ES-I3 (cell line): ENCODE measurements at regions not wholly inside any gene's neighbourhood (a gene's known extent, or its start where the extent isn't known, plus 50 kb on each side); places are given as distances from the start of the nearest gene placed in this dataset.
A peak's percentile ranks its signal among the peaks of the same experiment; 100 is the strongest.

Experiments used
- H3K36me3 ChIP-seq: 2 replicates; pipeline ENCODE4 v1.6.1; 2013; ENCODE audit warnings: mild to moderate bottlenecking, low read length, control low read depth, moderate library complexity; ENCODE audit not compliant: insufficient read depth
- H3K4me1 ChIP-seq: 2 replicates; pipeline ENCODE4 v1.6.1; 2013; ENCODE audit warnings: mild to moderate bottlenecking, control low read depth, low read length; ENCODE audit not compliant: insufficient read depth
- H3K9ac ChIP-seq: 2 replicates; pipeline ENCODE4 v1.6.1; 2013; ENCODE audit warnings: low read depth, mild to moderate bottlenecking, low read length, moderate library complexity
- H3K9me3 ChIP-seq: 2 replicates; pipeline ENCODE4 v1.6.1; 2013; ENCODE audit warnings: mild to moderate bottlenecking, low read length, moderate library complexity; ENCODE audit not compliant: control insufficient read depth, insufficient read depth

- H3K9ac ChIP-seq: no peak overlapping the region
- no peaks in the 10 kb centered on the region for H3K9me3 ChIP-seq
- H3K36me3 ChIP-seq: no peaks in the 10 kb centered on the region
- peaks cover 8% of the 10 kb centered on the region; the same call in 1 of the 2 replicates for H3K4me1 ChIP-seq
These were observed 68.5 kb upstream of the BTN3A2 start for GRCh38 chr6:26296556-26296856.

GRCh38 chr6:26296857-26297648, 67.9 kb upstream of the BTN3A2 start:
- Histone ChIP-seq H3K9me3 (no peaks in the 10 kb centered on the region), H3K36me3 (no peaks in the 10 kb centered on the region), H3K4me1 (peaks cover 8% of the 10 kb centered on the region; the same call in 1 of the 2 replicates), H3K9ac (no peak overlapping the region)

GRCh38 chr6:26299286-26300042, 65.5 kb upstream of the BTN3A2 start:
- Histone ChIP-seq H3K9me3 (no peaks in the 10 kb centered on the region), H3K36me3 (no peaks in the 10 kb centered on the region), H3K9ac (peak overlapping the region; percentile 46), H3K4me1 (0 out of 2 replicates have a peak, but pooled peaks cover 4% of the 10 kb centered on the region)

DNA sequence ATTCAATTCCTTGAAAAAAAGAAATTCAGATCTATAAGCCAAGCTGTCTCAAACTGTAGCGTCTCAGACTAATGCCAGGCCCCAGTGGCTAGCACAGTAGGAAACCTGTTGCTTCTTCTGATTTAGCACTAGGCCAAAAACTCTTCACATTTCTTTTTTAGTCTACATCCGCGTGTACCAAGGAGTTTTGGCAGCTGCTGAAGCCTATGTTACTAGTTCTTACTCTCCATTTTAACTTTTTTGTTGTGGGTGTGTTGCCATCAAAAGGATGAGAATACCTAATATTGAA, 65.0 kb upstream of the BTN3A2 start:
- Histone ChIP-seq H3K4me1 (0 out of 2 replicates have a peak, but pooled peaks cover 4% of the 10 kb centered on the region), H3K36me3 (no peaks in the 10 kb centered on the region), H3K9me3 (no peaks in the 10 kb centered on the region), H3K9ac (peak overlapping the region; percentile 41; the same call in 1 of the 2 replicates)

- 0 out of 2 replicates have a peak, but pooled peaks cover 4% of the 10 kb centered on the region for H3K4me1 ChIP-seq
- H3K9ac ChIP-seq: no peak overlapping the region
- no peaks in the 10 kb centered on the region for H3K36me3 ChIP-seq
- H3K9me3 ChIP-seq: no peaks in the 10 kb centered on the region
These were observed 64.6 kb upstream of the BTN3A2 start for GRCh38 chr6:26300359-26300758.

DNA sequence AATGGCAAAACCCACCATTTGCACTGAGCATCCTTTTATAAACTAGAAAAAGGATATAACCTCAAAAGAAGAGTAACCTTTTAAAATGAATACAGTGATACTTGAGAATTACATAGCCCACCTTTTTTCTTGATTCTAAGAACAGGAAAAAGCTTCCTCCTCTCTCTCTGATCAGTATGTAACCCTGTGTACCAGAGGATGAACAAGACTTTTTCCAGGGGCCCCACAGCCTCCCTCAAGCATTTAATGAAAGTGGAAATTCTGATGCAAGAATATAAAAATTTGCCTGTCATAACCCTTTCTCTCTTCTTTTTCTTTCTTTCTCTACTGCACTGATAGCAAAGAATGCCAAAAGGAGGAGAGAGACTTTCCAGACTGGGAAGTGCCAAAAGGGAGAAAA, 64.2 kb upstream of the BTN3A2 start:
- no peaks in the 10 kb centered on the region for H3K36me3 ChIP-seq
- H3K9me3 ChIP-seq: no peaks in the 10 kb centered on the region
- 0 out of 2 replicates have a peak, but pooled peaks cover 4% of the 10 kb centered on the region for H3K4me1 ChIP-seq
- no peak overlapping the region for H3K9ac ChIP-seq

DNA sequence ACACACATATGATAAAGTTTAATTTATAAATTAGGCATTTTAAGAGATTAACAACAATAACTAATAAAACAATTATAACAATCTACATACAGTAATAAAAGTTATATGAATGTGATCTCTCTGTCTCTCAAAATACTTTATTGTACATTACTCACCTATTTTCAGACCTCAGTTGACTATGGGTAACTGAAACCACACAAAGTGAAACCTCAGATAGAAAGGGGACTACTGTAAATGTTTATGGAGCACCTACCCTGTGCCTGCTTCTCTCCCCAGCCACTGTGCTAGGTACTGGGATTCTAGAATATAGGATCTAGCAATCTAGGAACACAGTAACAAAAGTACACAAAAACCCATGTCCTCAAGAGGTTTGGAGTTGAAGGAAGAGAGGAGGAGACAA, 63.4 kb upstream of the BTN3A2 start:
- Histone ChIP-seq H3K36me3 (no peaks in the 10 kb centered on the region), H3K9ac (no peak overlapping the region), H3K9me3 (no peaks in the 10 kb centered on the region), H3K4me1 (0 out of 2 replicates have a peak, but pooled peaks cover 7% of the 10 kb centered on the region)

- Histone ChIP-seq H3K36me3 (no peaks in the 10 kb centered on the region), H3K9me3 (no peaks in the 10 kb centered on the region), H3K4me1 (0 out of 2 replicates have a peak, but pooled peaks cover 7% of the 10 kb centered on the region), H3K9ac (no peak overlapping the region)
These were observed 61.9 kb upstream of the BTN3A2 start for GRCh38 chr6:26302941-26303559.

DNA sequence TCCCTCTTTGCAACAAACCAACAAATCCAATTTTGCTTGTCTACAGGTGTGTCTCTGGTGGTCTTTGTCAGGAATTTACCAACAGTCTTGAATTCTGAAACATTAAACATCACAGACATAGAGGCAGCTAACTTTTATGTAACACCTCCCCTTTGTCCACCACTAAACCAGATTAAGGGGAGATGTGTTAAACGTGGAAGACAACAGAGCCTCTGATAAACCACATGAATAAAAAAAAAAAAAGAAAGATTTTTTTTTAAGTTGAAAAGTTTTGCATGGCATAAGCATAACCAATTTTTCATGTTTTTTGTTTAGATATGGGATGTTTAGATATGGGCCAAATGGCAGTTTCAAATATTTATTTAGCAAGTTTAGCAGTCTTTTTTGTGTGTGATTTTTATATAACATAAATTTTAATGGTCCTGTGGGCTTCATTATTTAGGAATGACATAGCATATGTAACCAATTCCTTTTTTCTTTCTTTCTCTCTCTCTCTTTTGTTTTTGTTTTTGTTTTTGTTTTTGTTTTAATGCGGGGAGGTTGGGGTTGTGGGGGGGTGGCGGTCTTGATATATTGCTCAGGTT, 60.7 kb upstream of the BTN3A2 start:
- Histone ChIP-seq H3K36me3 (no peaks in the 10 kb centered on the region), H3K4me1 (0 out of 2 replicates have a peak, but pooled peaks cover 7% of the 10 kb centered on the region), H3K9me3 (no peaks in the 10 kb centered on the region), H3K9ac (peak overlapping the region; percentile 81; the same call in 1 of the 2 replicates)

GRCh38 chr6:26304797-26305640, 60.0 kb upstream of the BTN3A2 start:
- H3K9ac ChIP-seq: peak overlapping the region; percentile 81
- no peaks in the 10 kb centered on the region for H3K36me3 ChIP-seq
- H3K9me3 ChIP-seq: no peaks in the 10 kb centered on the region
- H3K4me1 ChIP-seq: 0 out of 2 replicates have a peak, but pooled peaks cover 4% of the 10 kb centered on the region

DNA sequence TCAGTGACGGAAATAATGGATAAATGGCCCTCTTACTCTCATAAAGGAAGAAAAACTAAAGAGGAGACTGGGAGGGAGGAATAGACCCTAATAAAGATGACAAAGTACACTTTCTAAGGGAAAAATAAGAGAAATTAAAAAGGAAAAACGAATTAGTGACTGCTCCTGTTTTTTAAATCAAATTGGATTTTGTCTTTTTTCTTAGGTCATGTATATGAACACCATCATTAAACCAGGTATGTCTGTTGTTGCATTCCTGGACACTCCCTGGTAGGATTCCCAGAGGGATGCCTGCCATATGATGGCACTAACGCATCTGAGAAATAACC, 59.4 kb upstream of the BTN3A2 start:
- H3K9me3 ChIP-seq: no peaks in the 10 kb centered on the region
- H3K9ac ChIP-seq: peak overlapping the region; percentile 81
- H3K4me1 ChIP-seq: 0 out of 2 replicates have a peak, but pooled peaks cover 4% of the 10 kb centered on the region
- no peaks in the 10 kb centered on the region for H3K36me3 ChIP-seq

DNA sequence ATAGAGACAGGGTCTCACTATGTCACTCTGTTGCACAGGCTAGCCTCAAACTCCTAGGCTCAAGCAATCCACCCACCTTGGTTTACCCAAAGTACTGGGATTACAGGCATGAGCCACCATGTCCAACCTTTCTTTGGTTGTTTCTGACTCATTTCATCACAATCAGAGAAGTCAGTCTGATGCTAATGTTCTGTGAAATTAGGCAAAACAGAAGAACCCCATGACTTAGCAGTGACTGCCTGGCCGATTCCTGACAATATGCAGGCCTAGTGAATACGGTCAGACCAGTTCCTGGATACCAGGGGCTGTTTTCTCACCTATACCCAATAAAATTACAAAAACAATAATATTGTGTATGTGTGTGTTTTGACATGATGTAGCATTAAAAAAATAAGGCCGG, 58.8 kb upstream of the BTN3A2 start:
- no peaks in the 10 kb centered on the region for H3K36me3 ChIP-seq
- H3K4me1 ChIP-seq: 0 out of 2 replicates have a peak, but pooled peaks cover 4% of the 10 kb centered on the region
- no peaks in the 10 kb centered on the region for H3K9me3 ChIP-seq
- H3K9ac ChIP-seq: no peak overlapping the region

DNA sequence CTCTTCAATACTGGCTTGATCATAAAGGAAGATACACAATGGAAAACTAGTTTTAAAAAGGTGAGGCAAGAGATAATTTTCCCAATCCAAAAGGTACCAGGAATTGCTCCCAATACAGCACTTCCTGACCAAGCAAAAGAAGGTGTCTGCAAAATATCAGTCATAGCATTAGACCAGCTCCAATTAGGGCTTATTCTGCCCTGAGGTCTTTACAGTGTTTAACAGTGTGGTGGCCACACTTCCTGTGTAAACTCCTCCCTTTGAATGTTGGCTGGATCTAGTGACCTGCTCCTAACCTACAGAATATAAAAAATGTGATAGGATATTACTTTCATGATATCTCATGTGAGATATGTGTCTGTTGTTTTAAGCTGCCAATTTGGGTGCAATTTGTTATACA, 57.1 kb upstream of the BTN3A2 start:
- H3K9ac ChIP-seq: no peak overlapping the region
- H3K4me1 ChIP-seq: 0 out of 2 replicates have a peak, but pooled peaks cover 4% of the 10 kb centered on the region
- no peaks in the 10 kb centered on the region for H3K36me3 ChIP-seq
- H3K9me3 ChIP-seq: no peaks in the 10 kb centered on the region

DNA sequence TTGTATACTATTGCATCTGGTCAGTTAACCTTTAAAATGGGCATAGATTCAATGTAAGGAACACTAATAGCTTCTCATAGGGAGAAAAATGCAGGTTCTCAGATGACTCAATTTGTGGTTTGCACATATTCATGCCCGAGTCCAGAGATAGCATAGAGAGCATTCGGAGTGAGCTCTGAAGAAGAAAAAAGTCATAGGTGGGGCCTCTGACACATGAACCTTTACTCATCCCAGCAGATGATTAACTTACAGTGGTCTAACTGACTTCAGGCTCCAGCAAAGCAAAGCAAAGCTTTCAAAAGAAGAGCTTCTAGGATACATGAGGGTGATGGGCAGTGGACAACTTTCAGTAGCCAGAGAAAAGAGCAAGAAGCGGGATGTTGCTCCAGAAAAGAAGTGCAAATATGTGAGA, 55.3 kb upstream of the BTN3A2 start:
- Histone ChIP-seq H3K9ac (no peak overlapping the region), H3K9me3 (no peaks in the 10 kb centered on the region), H3K4me1 (0 out of 2 replicates have a peak, but pooled peaks cover 4% of the 10 kb centered on the region), H3K36me3 (no peaks in the 10 kb centered on the region)
